ENCODE measurements at regions not wholly inside any gene's neighbourhood (a gene's known extent, or its start where the extent isn't known, plus 50 kb on each side); places are given as distances from the start of the nearest gene placed in this dataset.

DNA sequence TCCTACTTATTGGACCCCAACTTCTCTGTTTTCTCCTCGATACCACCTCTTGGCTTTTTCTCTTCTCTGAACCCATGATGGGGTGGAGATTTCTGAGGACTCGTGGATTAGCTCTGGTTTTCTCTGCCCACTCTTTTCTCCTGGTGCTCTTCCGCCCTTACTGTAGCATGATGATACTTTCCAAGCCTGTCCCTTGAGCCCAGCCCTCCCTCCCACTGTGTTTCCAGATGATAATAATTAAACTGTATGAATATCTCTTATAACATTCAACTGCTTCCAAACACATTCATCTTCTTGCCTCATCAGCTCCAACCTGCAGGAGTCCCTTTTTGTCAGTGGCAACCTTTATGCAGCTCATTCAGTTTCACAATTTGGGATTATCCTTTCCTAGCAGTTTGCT is 494.2 kb upstream of the KLF4 start:
- H3K4me3 Mint-ChIP-seq (ENCODE audit: unreplicated experiment): no peak overlapping the region
- BruUV-seq (replicated peaks): no TSS peak
- POLR2A ChIA-PET: interaction anchor here (0.7 to 1.2 kb wide), 2 partner anchors 11 to 27 kb away, joined by 3 read pairs; no protein-coding TSS in a partner anchor
- TF ChIP-seq, protein P1, sequence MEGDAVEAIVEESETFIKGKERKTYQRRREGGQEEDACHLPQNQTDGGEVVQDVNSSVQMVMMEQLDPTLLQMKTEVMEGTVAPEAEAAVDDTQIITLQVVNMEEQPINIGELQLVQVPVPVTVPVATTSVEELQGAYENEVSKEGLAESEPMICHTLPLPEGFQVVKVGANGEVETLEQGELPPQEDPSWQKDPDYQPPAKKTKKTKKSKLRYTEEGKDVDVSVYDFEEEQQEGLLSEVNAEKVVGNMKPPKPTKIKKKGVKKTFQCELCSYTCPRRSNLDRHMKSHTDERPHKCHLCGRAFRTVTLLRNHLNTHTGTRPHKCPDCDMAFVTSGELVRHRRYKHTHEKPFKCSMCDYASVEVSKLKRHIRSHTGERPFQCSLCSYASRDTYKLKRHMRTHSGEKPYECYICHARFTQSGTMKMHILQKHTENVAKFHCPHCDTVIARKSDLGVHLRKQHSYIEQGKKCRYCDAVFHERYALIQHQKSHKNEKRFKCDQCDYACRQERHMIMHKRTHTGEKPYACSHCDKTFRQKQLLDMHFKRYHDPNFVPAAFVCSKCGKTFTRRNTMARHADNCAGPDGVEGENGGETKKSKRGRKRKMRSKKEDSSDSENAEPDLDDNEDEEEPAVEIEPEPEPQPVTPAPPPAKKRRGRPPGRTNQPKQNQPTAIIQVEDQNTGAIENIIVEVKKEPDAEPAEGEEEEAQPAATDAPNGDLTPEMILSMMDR (IDR thresholded peaks at IDR 0.05; ENCODE audit: unreplicated experiment): no peak
- DNase-seq (ENCODE audit: unreplicated experiment): no peak
- H3K4me1 Mint-ChIP-seq (ENCODE audit: insufficient read depth, unreplicated experiment): peaks cover 5% of the 10 kb centered on the region
- H3K27ac Mint-ChIP-seq (ENCODE audit: low read depth, unreplicated experiment): no peak overlapping the region
- CTCF ChIA-PET: interaction anchor here (0.5 kb wide), 1 partner anchor 900 kb away, joined by 4 read pairs; no protein-coding TSS in a partner anchor
- H3K36me3 Mint-ChIP-seq (ENCODE audit: insufficient read depth, unreplicated experiment): no peaks in the 10 kb centered on the region
- no peaks in the 10 kb centered on the region for H3K27me3 Mint-ChIP-seq (ENCODE audit: insufficient read depth, unreplicated experiment)
- H3K9me3 Mint-ChIP-seq (ENCODE audit: unreplicated experiment): no peaks in the 10 kb centered on the region
- intact Hi-C loops (cut with micrococcal nuclease): no loop called here

DNA sequence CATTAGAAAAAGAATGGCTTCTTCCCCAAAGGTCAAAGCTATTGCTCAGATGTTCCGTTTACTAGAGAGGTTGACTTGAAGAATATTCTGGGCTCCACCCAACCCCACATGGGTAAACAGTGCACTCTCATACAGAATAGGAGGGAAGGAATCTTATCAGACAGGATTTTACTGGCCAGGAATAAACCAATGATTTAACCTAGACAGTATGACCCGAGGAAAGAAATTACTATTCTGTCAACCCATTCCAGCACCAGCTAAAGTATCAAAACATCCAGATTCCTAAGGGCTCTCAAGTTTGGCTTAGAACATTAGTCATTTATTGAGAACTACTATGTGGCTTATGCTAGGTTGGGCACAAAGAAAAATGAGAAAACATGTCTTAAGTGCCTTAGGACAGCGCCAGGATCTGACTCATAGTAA is 493.6 kb upstream of the KLF4 start:
- ChIA-PET POLR2A (interaction anchor here (1.2 kb wide), 1 partner anchor 10 kb away, joined by 3 read pairs; no protein-coding TSS in a partner anchor), CTCF (no interaction called here)
- no TSS peak for BruUV-seq (replicated peaks)
- H3K27ac Mint-ChIP-seq (ENCODE audit: low read depth, unreplicated experiment): no peak overlapping the region
- H3K4me1 Mint-ChIP-seq (ENCODE audit: insufficient read depth, unreplicated experiment): peaks cover 5% of the 10 kb centered on the region
- intact Hi-C loops (cut with micrococcal nuclease): no loop called here
- no peak overlapping the region for H3K4me3 Mint-ChIP-seq (ENCODE audit: unreplicated experiment)
- no peaks in the 10 kb centered on the region for H3K36me3 Mint-ChIP-seq (ENCODE audit: insufficient read depth, unreplicated experiment)
- TF ChIP-seq, protein P1 (IDR thresholded peaks at IDR 0.05; ENCODE audit: unreplicated experiment): no peak
- no peaks in the 10 kb centered on the region for H3K9me3 Mint-ChIP-seq (ENCODE audit: unreplicated experiment)
- no peaks in the 10 kb centered on the region for H3K27me3 Mint-ChIP-seq (ENCODE audit: insufficient read depth, unreplicated experiment)
- DNase-seq (ENCODE audit: unreplicated experiment): no peak

DNA sequence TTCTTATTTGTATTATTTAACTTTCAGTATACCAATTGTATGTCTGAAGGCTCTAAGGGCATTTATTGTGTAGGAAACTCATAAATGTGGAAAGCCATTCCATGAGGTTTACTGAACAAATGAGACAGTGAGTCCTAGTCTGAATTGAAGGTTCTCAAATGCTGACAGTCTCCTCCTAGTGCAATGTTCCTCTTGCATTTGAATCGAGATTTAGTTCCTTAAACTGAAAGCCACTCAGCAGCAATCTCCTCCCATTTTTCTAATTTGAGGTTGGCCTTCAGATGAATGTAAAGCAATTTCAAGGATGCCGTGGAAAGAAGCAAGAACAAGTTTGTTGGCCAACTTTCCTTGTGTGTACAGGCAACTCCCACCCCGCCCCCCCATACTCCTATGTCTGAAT is 493.2 kb upstream of the KLF4 start:
- POLR2A ChIA-PET: interaction anchor here (1.2 kb wide), 1 partner anchor 10 kb away, joined by 3 read pairs; no protein-coding TSS in a partner anchor
- BruUV-seq (replicated peaks): no TSS peak
- Mint-ChIP-seq H3K4me3 (ENCODE audit: unreplicated experiment) (no peak overlapping the region), H3K27ac (ENCODE audit: low read depth, unreplicated experiment) (no peak overlapping the region), H3K36me3 (ENCODE audit: insufficient read depth, unreplicated experiment) (no peaks in the 10 kb centered on the region), H3K4me1 (ENCODE audit: insufficient read depth, unreplicated experiment) (peaks cover 5% of the 10 kb centered on the region), H3K9me3 (ENCODE audit: unreplicated experiment) (no peaks in the 10 kb centered on the region), H3K27me3 (ENCODE audit: insufficient read depth, unreplicated experiment) (no peaks in the 10 kb centered on the region)
- CTCF ChIA-PET: no interaction called here
- DNase-seq (ENCODE audit: unreplicated experiment): no peak
- TF ChIP-seq, protein P1 (IDR thresholded peaks at IDR 0.05; ENCODE audit: unreplicated experiment): no peak
- intact Hi-C loops (cut with micrococcal nuclease): no loop called here

GRCh38 chr9:107982001-107982400 is 492.4 kb upstream of the KLF4 start:
- intact Hi-C loops (cut with micrococcal nuclease): no loop called here
- Mint-ChIP-seq H3K4me3 (ENCODE audit: unreplicated experiment) (no peak overlapping the region), H3K27ac (ENCODE audit: low read depth, unreplicated experiment) (no peak overlapping the region), H3K36me3 (ENCODE audit: insufficient read depth, unreplicated experiment) (no peaks in the 10 kb centered on the region), H3K27me3 (ENCODE audit: insufficient read depth, unreplicated experiment) (no peaks in the 10 kb centered on the region), H3K9me3 (ENCODE audit: unreplicated experiment) (no peaks in the 10 kb centered on the region), H3K4me1 (ENCODE audit: insufficient read depth, unreplicated experiment) (peaks cover 7% of the 10 kb centered on the region)
- POLR2A ChIA-PET: no interaction called here
- TF ChIP-seq, protein P1 (IDR thresholded peaks at IDR 0.05; ENCODE audit: unreplicated experiment): no peak
- BruUV-seq (replicated peaks): no TSS peak
- CTCF ChIA-PET: interaction anchor here (0.6 to 0.9 kb wide), 2 partner anchors 35 to 428 kb away, joined by 3 read pairs; no protein-coding TSS in a partner anchor
- DNase-seq (ENCODE audit: unreplicated experiment): no peak
